ENCODE measurements at regions not wholly inside any gene's neighbourhood (a gene's known extent, or its start where the extent isn't known, plus 50 kb on each side); places are given as distances from the start of the nearest gene placed in this dataset.
A peak's percentile ranks its signal among the peaks of the same experiment; 100 is the strongest.
"Not testable (repeated sequence)": the region's sequence is repeated elsewhere in the genome, so short reads cannot be mapped to it uniquely, and the experiment has no call there.

GRCh38 chr10:90288391-90288933 is 569.4 kb downstream of the HTR7 start:
- DNase-seq: peak in 1 of 2 donors; percentile 0

- DNase-seq: no peak
Measured at GRCh38 chr10:90289037-90289436, 568.8 kb downstream of the HTR7 start.

- no peak for DNase-seq
Measured at GRCh38 chr10:90293616-90294015, 564.2 kb downstream of the HTR7 start.

GRCh38 chr10:90294821-90295540 is 562.9 kb downstream of the HTR7 start:
- not testable (repeated sequence) for DNase-seq

GRCh38 chr10:90302031-90302430 is 555.8 kb downstream of the HTR7 start:
- DNase-seq: not testable (repeated sequence)

- no peak for DNase-seq
Measured at GRCh38 chr10:90302758-90303481, 554.9 kb downstream of the HTR7 start.

- no peak for DNase-seq
Measured at GRCh38 chr10:90304533-90304932, 553.3 kb downstream of the HTR7 start.

GRCh38 chr10:90306187-90306586 is 551.7 kb downstream of the HTR7 start:
- DNase-seq: no peak

GRCh38 chr10:90308223-90308622 is 549.6 kb downstream of the HTR7 start:
- DNase-seq: no peak

GRCh38 chr10:90313576-90314325 is 544.1 kb downstream of the HTR7 start:
- DNase-seq: no peak

GRCh38 chr10:90314718-90315117 is 543.1 kb downstream of the HTR7 start:
- no peak for DNase-seq

- no peak for DNase-seq
Measured at GRCh38 chr10:90317172-90317571, 540.7 kb downstream of the HTR7 start.

GRCh38 chr10:90318659-90319058 is 539.2 kb downstream of the HTR7 start:
- DNase-seq: no peak

GRCh38 chr10:90319188-90319914 is 538.5 kb downstream of the HTR7 start:
- no peak for DNase-seq

GRCh38 chr10:90321132-90321816 is 536.6 kb downstream of the HTR7 start:
- DNase-seq: no peak

GRCh38 chr10:90326498-90327267 is 531.2 kb downstream of the HTR7 start:
- no peak for DNase-seq

- no peak for DNase-seq
Measured at GRCh38 chr10:90327611-90328010, 530.2 kb downstream of the HTR7 start.

GRCh38 chr10:90328459-90328858 is 529.4 kb downstream of the HTR7 start:
- DNase-seq: no peak

- DNase-seq: no peak
Measured at GRCh38 chr10:90328896-90329295, 528.9 kb downstream of the HTR7 start.

- no peak for DNase-seq
Measured at GRCh38 chr10:90337316-90337715, 520.5 kb downstream of the HTR7 start.

GRCh38 chr10:90342480-90342879 is 515.4 kb downstream of the HTR7 start:
- DNase-seq: no peak

Measured in CD4-positive, alpha-beta T cell treated with Interferon alpha-2 for 1 hour (primary cell).